SK-N-SH treated with all-trans-retinoic acid at 6 μM for 48 hours (cell line): ENCODE measurements at regions not wholly inside any gene's neighbourhood (a gene's known extent, or its start where the extent isn't known, plus 50 kb on each side); places are given as distances from the start of the nearest gene placed in this dataset.
A peak's percentile ranks its signal among the peaks of the same experiment; 100 is the strongest.

Source experiments
- ATAC-seq: fragments of 200-7000 bp; cut with Tn5 transposase; 3 replicates; pipeline ENCODE4 v1.9.1; 2020; ENCODE audit warnings: mild to moderate bottlenecking, moderate library complexity
- ARNTL ChIP-seq: fragments of 450-650 bp; formaldehyde crosslinking; IDR thresholded peaks from 2 replicates; pipeline ENCODE4 v1.5.0; 2020; ENCODE audit warnings: low read depth, mild to moderate bottlenecking, moderate library complexity, borderline replicate concordance
- CSDC2 ChIP-seq: fragments of 250-450 bp; sonication (Bioruptor Pico); IDR thresholded peaks from 2 replicates; pipeline ENCODE4 v1.5.0; 2020; ENCODE audit warnings: mild to moderate bottlenecking, moderate library complexity
- CSRNP3 ChIP-seq: fragments of 250-450 bp; sonication (Bioruptor Pico); IDR thresholded peaks from 2 replicates; pipeline ENCODE4 v1.5.1; 2021; ENCODE audit warnings: mild to moderate bottlenecking, moderate library complexity
- GLIS3 ChIP-seq: fragments of 250-450 bp; sonication (Bioruptor Pico); IDR thresholded peaks from 2 replicates; pipeline ENCODE4 v1.5.0; 2020; ENCODE audit warnings: mild to moderate bottlenecking, moderate library complexity
- ISL1 ChIP-seq: fragments of 250-450 bp; sonication (Bioruptor Pico); IDR thresholded peaks from 2 replicates; pipeline ENCODE4 v2.1.2; 2022; ENCODE audit warnings: mild to moderate bottlenecking, moderate library complexity
- PATZ1 ChIP-seq: fragments of 250-450 bp; sonication (Bioruptor Pico); IDR thresholded peaks from 2 replicates; pipeline ENCODE4 v1.8.0; 2020; ENCODE audit warnings: mild to moderate bottlenecking, moderate library complexity, borderline replicate concordance
- PPARA ChIP-seq: fragments of 250-450 bp; sonication (Bioruptor Pico); IDR thresholded peaks from 2 replicates; pipeline ENCODE4 v1.5.0; 2020; ENCODE audit warnings: mild to moderate bottlenecking, borderline replicate concordance
- SNAI2 ChIP-seq: fragments of 250-450 bp; sonication (Bioruptor Pico); IDR thresholded peaks from 2 replicates; pipeline ENCODE4 v1.5.0; 2020; ENCODE audit warnings: mild to moderate bottlenecking, moderate library complexity
- TCF4 ChIP-seq: fragments of 250-450 bp; sonication (Bioruptor Pico); IDR thresholded peaks from 2 replicates; pipeline ENCODE4 v1.8.0; 2021; ENCODE audit warnings: mild to moderate bottlenecking, moderate library complexity, borderline replicate concordance
- TOX ChIP-seq: fragments of 250-450 bp; sonication (Bioruptor Pico); IDR thresholded peaks from 2 replicates; pipeline ENCODE4 v1.8.0; 2021; ENCODE audit warnings: mild to moderate bottlenecking, moderate library complexity, borderline replicate concordance
- TSHZ2 ChIP-seq: fragments of 250-450 bp; sonication (Bioruptor Pico); IDR thresholded peaks from 2 replicates; pipeline ENCODE4 v1.5.0; 2020; ENCODE audit warnings: mild to moderate bottlenecking, moderate library complexity
- ZC3H10 ChIP-seq: fragments of 250-450 bp; sonication (Bioruptor Pico); IDR thresholded peaks from 2 replicates; pipeline ENCODE4 v1.5.1; 2021; ENCODE audit warnings: mild to moderate bottlenecking, moderate library complexity
- ZFP3 ChIP-seq: fragments of 250-450 bp; sonication (Bioruptor Pico); IDR thresholded peaks from 2 replicates; pipeline ENCODE4 v1.5.0; 2020; ENCODE audit warnings: mild to moderate bottlenecking, moderate library complexity
- ZNF565 ChIP-seq: fragments of 450-650 bp; formaldehyde crosslinking; conservative IDR thresholded peaks from 2 replicates; pipeline ENCODE4 v1.5.0; 2020; ENCODE audit warnings: low read depth, mild to moderate bottlenecking, moderate library complexity
- ZNF70 ChIP-seq: fragments of 450-650 bp; formaldehyde crosslinking; IDR thresholded peaks from 2 replicates; pipeline ENCODE4 v1.5.0; 2020; ENCODE audit warnings: mild to moderate bottlenecking, moderate library complexity
- ZNF8 ChIP-seq: fragments of 450-650 bp; formaldehyde crosslinking; IDR thresholded peaks from 2 replicates; pipeline ENCODE4 v1.5.0; 2020; ENCODE audit warnings: mild to moderate bottlenecking, moderate library complexity

- no peak for TF ChIP-seq TOX (CRISPR knock-in tag)
- TF ChIP-seq TSHZ2 (CRISPR knock-in tag): no peak
- no peak for TF ChIP-seq PATZ1 (CRISPR knock-in tag)
- TF ChIP-seq TCF4 (CRISPR knock-in tag): no peak
- TF ChIP-seq ZC3H10 (CRISPR knock-in tag): no peak
- no peak for TF ChIP-seq PPARA (CRISPR knock-in tag)
- no peak for TF ChIP-seq ZNF70 (CRISPR knock-in tag)
- no peak for TF ChIP-seq SNAI2 (CRISPR knock-in tag)
- ATAC-seq: no peak
These were observed 100.8 kb upstream of the ATXN3L start for GRCh38 chrX:13420545-13421183.

- no peak for ATAC-seq
These were observed 100.1 kb upstream of the ATXN3L start for GRCh38 chrX:13419918-13420317.

GRCh38 chrX:13419276-13419675 is 99.4 kb upstream of the ATXN3L start:
- TF ChIP-seq CSRNP3: no peak
- no peak for TF ChIP-seq ZNF8 (CRISPR knock-in tag)
- TF ChIP-seq ZNF565 (CRISPR knock-in tag): no peak
- ATAC-seq: peak; percentile 12; the same call in 2 of the 3 replicates

More at GRCh38 chrX:13419918-13420317, 100.1 kb upstream of the ATXN3L start:
- no peak for TF ChIP-seq PPARA (CRISPR knock-in tag)
- TF ChIP-seq ZFP3 (CRISPR knock-in tag): no peak
- TF ChIP-seq TOX (CRISPR knock-in tag): no peak
- no peak for TF ChIP-seq ARNTL (CRISPR knock-in tag)
- no peak for TF ChIP-seq PATZ1 (CRISPR knock-in tag)
- no peak for TF ChIP-seq SNAI2 (CRISPR knock-in tag)
- no peak for TF ChIP-seq CSRNP3

GRCh38 chrX:13418126-13419097 is 98.6 kb upstream of the ATXN3L start:
- ATAC-seq: peak; percentile 89
- TF ChIP-seq CSDC2 (CRISPR knock-in tag): no peak; the same call in 1 of the 2 replicates
- TF ChIP-seq ISL1 (CRISPR knock-in tag): 0 out of 2 replicates have a peak, but pooled peaks have one; percentile 57
- no peak for TF ChIP-seq ZNF70 (CRISPR knock-in tag)
- TF ChIP-seq SNAI2 (CRISPR knock-in tag): peak; percentile 30; the same call in 1 of the 2 replicates
- TF ChIP-seq GLIS3: 0 out of 2 replicates have a peak, but pooled peaks have one; percentile 38
- TF ChIP-seq, all 23 proteins: peak for 3
